ENCODE measurements at regions not wholly inside any gene's neighbourhood (a gene's known extent, or its start where the extent isn't known, plus 50 kb on each side); places are given as distances from the start of the nearest gene placed in this dataset.
A peak's percentile ranks its signal among the peaks of the same experiment; 100 is the strongest.
"Not testable (repeated sequence)": the region's sequence is repeated elsewhere in the genome, so short reads cannot be mapped to it uniquely, and the experiment has no call there.

DNA sequence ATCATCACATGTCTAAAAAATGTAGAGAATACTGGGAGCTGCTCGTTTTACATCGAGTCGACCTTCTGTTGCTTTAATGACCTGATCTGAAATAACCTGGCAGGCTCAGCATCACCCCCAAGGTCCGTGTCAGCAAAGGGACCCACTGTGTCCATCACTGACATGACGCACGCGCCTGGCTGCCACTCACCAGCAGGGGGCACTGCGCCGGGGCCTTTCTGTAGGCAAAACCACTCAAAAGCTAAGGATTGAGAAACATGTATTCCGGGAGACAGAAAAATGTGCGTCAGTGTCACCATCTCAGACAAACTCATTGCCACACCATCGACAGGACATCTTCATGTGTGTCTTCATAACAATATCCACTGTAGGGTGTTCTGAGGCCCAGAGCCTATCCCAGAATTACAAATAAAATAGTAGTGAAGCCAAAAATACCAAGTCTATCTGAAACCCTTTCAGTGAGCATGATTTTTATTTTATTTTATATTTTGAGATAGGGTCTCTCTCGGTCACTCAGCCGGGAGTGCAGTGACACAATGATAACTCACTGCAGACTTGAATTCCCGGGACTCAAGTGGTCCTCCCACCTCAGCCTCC lies 130.3 kb upstream of the LSM14A start:
- no peak for DNase-seq

DNA sequence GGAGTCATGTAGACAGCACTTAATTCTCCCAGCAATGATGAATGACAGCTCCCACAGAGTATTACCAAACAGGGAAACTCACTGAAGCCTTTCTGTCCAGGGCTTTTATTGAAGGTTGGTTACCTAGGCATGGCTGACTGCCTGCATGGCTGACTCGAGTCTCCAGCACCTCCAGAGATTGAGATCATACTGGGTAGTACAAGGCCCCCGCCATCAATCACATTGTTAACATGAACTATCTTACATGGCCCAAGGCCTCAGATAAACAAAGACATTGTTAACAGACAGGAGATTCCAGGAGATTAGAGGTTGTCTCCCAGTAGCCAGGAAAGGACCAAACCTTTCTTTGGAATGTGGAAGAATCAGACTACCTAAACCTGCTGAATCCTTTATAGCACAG lies 128.3 kb upstream of the LSM14A start:
- no peak for DNase-seq

DNA sequence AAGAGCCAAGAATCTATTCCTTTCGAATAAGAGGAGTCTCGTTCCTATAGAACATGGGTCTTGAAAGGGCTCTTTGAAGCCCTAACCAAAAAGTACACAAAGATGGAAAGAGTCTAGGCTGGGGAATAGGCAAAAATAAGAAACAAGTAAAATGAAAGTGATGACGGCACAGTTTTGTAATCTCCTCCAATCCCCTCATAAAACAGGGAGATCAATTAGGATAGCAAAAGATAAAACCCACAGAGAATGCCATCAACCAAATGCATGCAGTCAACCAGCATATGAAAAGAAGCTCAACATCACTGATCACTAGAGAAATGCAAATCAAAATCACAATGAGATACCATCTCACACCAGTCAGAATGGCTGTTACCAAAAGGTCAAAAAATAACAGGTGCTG lies 122.4 kb upstream of the LSM14A start:
- no peak for DNase-seq

DNA sequence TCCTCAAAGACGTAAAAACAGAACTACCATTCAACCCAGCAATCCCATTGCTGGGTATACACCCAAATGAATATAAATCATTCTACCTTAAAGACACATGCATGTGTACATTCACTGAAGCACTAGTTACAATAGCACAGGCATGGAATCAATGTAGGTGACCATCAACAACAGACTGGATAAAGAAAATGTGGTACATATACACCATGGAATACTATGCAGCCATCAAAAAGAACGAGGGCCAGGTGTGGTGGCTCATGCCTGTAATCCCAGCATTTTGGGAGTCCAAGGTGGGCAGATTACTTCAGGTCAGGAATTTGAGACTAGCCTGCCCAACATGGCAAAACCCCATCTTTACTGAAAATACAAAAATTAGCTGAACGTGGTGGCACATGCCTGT lies 121.9 kb upstream of the LSM14A start:
- DNase-seq = not testable (repeated sequence)

DNA sequence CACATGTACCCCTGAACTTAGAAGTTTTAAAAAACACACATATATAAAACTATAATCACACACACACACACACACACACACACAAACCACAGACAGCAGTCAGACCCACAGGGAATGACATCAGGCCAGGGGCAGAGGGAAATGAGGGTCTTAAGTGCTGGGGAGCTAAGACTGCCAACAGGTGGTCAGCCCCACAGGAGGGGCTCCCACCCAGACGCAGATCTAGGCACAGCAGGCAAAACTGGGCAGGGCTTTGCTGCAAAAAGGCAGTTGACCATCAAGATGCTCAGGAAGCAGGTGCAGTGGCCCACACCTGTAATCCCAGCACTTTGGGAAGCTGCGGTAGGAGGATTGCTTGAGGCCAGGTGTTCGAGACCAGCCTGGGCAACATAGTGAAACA lies 121.0 kb upstream of the LSM14A start:
- DNase-seq = no peak

DNA sequence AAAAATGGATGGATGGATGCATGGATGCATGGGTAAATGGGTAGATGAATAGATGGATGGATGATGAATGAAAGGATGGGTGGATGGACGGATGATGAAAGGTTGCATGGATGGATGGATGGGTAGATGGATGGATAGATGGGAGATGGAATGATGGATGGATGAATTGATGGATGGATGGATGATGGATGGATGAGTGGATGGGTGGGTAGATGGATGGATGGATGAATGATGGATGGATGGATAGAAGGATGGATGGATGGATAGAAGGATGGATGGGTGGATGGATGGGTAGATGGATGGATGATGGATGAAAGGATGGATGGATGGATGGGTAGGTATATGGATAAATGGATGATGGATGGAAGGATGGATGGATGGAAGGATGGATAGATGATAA lies 115.1 kb upstream of the LSM14A start:
- DNase-seq = no peak

DNA sequence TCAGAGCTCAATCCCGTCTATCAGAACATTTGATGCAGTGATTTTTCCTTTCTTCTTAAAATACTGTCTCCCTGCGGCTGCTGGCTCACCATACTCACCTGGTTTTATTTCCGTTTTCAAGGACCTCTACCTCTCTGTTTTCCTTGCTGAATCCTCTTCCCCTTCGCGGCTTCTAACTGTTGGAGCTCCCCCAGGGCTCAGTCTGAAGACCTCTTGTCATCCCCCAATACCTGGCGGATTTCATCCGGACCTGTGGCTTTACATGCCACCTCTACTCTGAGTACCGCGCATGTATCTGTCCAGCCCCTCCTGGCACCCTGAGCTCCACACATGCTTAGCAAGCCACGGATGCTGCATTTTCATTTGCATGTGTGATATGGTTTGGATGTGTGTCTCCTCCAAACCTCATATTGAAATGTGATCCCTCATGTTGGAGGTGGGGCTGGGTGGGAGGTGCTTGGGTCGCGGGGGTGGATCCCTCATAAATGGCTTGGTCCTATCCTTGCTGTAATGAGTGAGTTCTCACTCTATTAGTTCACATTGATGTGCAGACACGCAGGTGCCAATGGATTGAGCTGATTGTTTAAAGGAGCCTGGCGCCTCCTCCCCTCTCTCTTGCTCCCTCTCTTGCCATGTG lies 106.2 kb upstream of the LSM14A start:
- DNase-seq = no peak

DNA sequence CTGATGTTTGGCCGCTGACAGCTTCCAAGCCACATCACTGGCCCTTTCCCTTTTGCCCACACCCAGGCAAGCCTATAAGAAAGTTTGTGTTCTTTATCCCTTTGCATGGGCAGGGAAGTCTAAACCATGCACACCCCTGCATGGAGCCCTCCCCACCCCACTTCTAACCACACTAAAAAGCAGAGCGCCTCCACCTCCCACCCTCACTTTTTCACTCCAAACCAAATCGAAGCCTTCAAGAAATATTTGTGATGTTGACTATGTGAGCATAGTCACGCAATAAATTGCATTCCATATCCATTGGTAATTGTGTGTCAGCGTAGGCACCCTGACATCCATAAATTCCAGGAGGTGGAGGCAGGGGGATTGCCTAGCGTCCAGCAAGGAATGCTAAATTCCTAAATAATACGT lies 104.4 kb upstream of the LSM14A start:
- no peak for DNase-seq

DNA sequence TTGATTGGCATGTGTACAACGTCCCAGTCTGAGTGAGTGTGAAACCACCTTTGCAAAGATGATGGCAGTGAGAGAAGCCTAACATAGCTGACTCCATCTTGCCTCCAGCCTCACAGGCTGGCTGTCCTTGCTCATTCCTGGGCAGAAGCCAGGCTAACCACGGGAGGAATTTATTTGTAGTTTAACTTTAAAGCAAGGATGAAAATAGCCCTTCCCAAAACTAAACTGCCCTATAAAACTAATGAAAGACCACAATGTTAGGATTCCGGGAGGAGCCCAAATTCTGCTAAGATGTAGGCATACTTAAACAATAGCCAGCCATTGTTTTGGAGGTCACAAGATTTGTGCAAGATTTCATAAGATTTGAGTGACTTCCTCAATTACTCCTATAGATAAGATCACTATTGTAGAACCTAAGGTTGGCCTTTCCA lies 96.6 kb upstream of the LSM14A start:
- no peak for DNase-seq

DNA sequence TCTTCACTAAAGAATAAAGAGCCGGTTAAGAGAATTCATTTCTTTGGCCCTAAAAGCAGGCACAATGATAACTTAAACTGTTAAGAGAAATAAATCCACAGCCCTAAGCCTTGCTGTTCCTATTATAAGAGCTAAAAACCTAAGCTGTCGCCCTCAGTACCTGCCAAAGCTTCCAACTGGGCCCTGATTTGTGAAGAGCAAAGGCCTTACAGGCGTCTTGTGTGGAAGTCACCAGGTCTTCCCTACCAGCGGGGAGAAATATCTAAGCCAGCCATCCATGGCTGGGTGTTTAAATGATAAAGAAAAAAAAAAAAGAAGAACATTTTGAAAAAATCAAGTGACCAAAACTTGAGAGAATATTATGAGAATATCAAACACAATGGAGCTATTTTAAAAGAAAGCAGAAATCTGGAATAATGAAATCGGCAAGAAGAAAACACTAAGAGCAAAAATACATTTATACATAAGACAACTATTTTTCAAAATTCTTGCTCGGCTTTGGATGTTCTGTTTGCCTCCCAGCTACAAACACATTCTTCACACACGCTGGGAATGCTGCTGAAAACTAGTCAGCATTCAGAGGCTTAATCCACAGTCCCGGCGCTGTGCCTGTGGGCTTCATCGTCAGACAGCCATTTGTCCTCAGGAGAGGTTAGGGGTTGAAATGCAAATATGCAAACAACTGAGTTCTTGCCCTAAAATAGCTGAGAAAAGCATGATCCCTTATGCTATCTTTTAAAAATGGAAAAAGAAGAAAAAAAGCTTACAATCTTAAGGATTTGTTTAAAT lies 89.8 kb upstream of the LSM14A start:
- no peak for DNase-seq

DNA sequence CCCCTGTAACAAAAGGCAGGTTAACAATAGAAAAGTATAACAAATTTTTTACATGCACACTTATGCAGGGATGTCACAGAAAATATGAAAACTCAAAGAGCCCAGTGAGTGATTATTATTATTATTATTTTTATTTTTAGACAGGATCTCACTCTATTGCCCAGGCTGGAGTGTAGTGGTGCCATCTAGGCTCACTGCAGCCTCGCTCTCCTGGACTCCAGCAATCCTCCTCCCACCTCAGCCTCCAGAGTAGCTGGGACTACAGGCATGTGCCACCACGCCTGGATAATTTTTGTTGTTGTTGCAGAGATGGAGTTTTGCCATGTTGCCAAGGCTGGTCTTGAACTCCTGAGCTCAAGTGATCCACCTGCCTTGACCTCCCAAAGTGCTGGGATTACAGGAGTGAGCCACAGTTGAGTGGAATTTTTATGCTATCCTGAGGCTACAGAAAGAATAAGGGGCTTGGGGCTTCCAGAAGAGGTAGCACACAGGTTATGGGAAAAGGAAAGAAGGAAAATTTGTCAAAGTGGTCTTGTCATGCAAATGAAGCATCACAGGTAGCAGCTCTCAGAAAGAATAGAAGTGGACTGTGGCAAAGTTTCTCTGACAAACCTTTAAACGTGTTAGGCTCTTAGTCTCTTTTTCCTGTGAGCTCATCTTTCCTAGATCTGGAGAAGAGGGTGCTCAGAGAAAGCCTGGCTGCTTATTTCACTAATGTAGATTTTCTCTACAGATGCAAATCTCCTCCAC lies 87.7 kb upstream of the LSM14A start:
- no peak for DNase-seq

DNA sequence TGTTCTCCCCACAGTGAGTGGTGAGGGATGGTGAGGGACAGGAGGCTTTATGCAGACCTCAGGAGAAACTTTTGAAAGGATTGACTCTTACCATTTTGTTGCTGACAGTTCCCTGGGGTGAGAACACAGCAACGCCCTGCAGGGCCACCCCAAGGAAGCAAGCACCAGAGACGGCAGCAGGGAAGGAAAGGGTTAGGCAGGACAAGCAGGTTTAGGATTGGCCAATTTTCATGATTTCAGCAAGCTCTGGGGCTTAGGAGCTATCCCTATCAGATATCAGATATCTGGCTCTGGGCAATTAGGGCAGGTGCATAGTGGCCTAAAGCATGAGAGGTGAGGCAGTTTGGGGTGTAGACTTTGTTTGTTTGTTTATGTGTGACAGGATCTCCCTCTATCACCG lies 87.0 kb upstream of the LSM14A start:
- DNase-seq = no peak

DNA sequence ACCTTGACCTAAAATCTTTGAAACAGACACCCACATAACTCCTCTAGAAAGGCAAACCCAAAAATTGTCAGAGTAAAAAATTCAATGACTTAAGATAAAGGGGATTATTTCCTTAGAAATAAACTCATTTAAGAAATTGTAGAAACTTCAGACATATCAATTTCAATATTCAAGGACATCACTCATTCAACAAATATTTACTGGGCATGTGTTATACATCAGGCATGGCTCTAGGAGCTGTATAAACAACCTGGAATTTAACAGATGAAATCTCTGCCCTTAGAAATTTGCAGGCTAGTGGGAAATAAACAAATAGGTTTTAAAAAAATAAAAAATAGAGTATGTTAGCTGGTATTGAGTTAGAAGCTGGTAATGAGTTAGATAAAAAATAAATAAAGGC lies 84.0 kb upstream of the LSM14A start:
- DNase-seq = no peak

DNA sequence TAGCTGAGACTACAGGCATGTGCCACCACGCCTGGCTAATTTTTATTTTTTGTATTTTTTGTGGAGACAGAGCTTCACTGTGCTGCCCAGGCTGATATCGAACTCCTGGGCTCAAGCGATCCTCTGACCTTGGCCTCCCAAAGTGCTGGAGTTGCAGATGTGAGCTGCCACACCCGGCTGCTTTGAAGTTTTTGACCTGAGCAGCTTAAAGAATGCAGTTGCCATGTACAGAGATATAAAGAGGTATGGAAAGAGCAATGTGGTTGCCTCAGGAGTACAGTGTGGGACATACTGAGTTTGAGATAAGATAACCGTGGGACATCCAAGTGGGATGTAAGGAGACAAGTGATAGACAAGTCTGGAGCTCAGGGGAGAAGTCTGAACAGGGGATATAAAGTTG lies 82.7 kb upstream of the LSM14A start:
- no peak for DNase-seq

DNA sequence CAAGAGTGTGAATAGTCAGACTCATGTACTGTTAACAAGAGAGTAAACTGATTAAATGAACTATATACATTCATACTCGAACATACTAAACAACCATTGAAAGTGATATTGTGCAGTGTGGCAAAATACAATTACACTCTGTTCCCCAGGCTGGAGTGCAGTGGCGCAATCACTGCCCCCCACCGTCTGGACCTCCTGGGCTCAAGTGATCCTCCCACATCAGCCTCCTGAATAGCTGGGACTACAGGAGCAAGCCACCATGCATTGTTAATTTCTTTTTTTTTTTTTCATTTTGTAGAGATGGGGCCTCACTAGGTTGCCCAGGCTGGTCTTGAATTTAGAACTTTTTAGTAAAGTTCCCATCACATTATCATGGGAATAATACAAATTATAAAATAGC lies 77.3 kb upstream of the LSM14A start:
- DNase-seq = no peak

DNA sequence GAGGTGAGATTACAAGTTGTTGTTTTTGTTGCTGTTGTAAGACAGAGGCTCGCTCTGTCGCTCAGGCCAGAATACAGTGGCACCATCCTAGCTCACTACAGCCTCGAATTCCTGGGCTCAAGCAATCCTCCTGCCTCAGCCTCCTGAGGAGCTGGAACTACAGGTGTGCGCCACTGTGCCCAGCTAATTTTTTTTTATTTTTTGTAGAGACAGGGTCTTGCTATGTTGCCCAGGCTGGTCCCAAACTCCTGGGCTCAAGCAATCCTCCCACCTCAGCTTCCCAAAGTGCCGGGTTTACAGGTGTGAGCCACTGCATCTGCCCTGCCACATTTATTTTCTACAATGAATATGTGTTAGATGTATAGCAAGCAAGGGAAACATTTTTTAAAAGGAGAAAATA lies 76.9 kb upstream of the LSM14A start:
- not testable (repeated sequence) for DNase-seq

DNA sequence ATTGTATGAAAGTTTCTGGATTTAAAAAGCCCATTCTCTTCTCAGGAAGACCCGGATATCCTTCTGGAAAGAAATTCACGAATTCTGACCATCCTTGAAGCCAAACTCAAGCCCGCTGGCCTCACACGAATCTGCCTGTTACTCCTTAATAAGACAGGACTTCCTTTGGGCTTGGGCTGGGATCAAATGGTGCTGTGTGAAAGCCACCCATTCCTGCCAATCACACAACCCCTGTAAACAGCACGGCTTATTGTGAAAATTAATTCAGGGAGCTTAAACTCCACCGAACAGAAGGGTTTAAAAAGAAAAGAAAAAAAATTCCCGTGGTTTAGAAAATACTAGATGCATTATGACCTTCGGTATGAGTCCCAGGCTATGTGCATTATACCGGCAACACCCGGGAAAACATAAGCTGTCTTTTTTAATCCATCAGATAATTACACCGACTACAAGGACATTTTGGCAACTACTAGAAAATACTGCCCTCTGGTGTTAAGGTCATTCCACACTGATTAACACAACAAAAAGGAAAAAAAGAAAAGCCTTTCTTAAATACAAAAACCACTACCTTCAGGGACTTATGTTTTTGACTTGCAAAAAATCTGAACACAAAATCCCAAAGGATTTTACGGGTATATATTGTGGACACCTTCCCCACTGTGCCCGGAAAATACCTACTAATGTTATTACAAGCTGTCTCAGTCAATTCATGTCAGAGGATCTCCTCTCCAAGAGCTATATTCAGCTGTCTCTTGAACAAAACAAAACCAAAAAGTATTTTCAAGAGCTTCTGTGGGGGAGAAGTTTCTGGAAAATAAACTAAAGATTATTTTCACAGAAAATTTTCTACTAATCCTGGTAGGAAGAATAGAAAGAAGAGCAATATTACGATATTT lies 76.0 kb upstream of the LSM14A start:
- peak; percentile 57 for DNase-seq

DNA sequence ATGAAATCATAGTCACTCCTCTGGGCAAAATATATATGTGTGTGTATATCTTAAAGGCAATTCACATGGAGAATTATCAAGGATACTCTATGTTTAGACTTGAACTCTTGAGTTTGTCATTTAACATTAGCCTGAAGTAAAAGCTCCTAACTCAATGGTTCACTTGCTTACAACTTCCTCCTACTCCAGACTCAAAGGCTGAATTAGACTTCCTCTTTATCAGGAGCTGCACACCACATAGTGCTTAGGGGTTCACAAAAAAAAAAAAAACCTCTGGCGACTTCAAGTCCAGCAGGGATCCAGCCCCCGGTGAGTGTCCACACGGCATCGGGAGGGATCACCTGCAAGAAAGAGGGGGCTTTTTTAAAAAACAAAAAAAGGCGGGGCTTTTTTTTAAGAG lies 68.2 kb upstream of the LSM14A start:
- no peak for DNase-seq

DNA sequence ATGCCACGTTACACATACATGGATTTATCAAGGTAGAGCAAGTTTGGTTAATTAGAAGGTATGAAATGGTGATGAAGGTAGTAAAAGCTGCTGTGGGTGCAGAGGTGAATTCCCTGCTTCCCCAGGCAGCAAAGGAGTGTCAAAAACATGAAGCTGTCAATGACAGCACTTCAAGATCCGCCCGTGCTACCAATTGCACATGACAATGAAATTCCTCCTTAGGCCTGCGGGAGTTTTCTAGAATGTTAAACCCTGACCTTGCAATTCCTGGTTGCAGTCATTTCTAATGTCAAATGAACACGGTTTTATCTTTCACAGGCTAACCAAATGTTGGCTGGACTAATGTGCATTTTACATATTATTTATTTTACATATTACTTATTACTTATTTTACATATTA lies 67.7 kb upstream of the LSM14A start:
- DNase-seq = no peak

DNA sequence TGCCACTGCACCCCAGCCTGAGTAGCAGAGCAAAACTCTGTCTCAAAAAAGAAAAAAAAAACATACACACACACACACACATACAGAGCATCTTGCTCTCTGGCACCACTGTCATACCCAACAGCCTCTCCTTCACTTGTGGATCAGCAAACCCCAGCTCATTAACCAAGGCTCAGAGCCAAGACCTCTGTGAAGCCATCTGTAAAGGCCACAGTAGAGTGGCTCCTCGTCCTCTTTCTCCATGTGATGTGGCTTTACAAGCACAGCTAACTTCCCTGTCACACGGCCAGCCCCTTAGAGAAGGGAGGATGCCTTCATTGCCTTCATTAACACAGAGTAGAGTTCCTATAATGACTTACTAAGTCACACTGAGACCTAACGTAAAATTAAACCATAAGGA lies 62.7 kb upstream of the LSM14A start:
- no peak for DNase-seq

DNA sequence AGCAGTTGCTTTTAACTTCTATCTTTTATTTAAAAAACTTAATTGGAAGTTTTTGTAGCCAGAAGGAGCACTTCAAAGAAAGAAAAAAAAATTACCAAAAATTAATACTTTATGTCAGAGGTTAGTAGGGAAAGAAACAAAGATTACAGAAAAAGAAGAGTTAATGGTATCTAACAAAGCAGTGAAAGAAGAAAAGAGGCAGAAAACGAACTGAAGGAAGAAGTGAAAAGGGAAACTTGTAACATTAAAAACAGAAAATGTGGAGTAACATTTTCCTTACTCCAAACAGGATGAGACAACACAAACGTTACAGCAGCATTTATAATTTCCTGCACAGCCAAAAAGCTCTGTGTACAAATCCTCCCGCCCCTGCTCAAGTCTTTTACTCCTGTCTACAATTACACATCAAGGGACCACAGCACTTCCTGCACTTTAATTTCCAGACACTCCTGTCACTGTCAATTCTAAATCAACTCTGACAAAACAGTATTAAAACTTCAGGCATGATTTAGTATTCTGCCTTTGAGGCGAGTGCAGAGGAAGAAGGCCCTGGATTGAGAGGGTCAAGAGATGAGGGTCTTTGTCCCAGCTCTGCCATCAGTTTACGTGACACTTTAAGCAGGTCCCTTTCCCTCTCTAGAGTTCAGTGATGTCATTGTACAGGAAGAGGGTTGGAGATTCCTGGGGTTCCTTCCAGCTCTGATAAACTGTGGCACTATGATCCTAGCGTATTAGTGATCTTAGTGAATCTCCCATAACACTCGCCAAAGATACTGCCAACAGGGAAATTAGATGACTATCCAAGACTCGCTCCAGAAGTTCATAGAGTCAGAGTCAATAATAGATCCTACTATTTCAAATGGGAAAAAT lies 53.2 kb upstream of the LSM14A start:
- DNase-seq = no peak

DNA sequence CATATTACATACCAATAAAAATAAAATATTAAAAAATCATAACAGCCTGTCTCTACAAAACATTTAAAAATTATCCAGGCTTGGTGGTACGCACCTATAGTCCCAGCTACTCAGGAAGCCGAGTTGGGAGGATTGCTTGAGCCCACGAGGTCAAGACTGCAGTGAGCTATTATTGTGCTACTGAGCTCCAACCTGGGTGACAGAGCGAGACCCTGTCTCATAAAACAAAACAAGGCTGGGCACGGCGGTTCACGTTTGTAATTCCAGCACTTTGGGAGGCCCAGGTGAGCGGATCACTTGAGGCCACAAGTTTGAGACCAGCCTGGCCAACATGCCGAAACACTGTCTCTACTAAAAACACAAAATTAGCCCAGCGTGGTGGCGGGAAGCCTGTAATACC lies 52.2 kb upstream of the LSM14A start:
- DNase-seq = no peak

Measured in NCI-H345 (cell line).